MM.1S (cell line): ENCODE measurements at regions not wholly inside any gene's neighbourhood (a gene's known extent, or its start where the extent isn't known, plus 50 kb on each side); places are given as distances from the start of the nearest gene placed in this dataset.

ENCODE experiments used
- DNase-seq: peaks from one replicate; pipeline ENCODE4 v3.0.0-alpha.2; 2015
- H2AFZ ChIP-seq: fragments of 300-600 bp; sonication (generic); 2 replicates; pipeline ENCODE4 v1.6.0; 2016; ENCODE audit warnings: antibody characterized with exemption, low read length
- H3F3A ChIP-seq: fragments of 300-600 bp; sonication (generic); 2 replicates; pipeline ENCODE4 v1.6.1; 2016; ENCODE audit warnings: mild to moderate bottlenecking, antibody characterized with exemption, low read length, moderate library complexity, mixed read lengths; ENCODE audit not compliant: insufficient read depth
- H3K27ac ChIP-seq: fragments of 300-600 bp; sonication (generic); 2 replicates; pipeline ENCODE4 v1.5.1; 2016; ENCODE audit warnings: mild to moderate bottlenecking, low read length
- H3K27me3 ChIP-seq: fragments of 300-600 bp; sonication (generic); replicated peaks from 2 replicates; pipeline ENCODE4 v1.6.0; 2016; ENCODE audit warnings: low read length; ENCODE audit not compliant: insufficient read depth
- H3K36me3 ChIP-seq: fragments of 300-600 bp; sonication (generic); replicated peaks from 2 replicates; pipeline ENCODE4 v1.6.1; 2016; ENCODE audit warnings: mild to moderate bottlenecking, low read length, mixed read lengths; ENCODE audit not compliant: insufficient read depth
- H3K4me1 ChIP-seq: fragments of 300-600 bp; sonication (generic); 2 replicates; pipeline ENCODE4 v1.6.1; 2016; ENCODE audit warnings: low read length, mixed read lengths
- H3K4me2 ChIP-seq: fragments of 300-600 bp; sonication (generic); 2 replicates; pipeline ENCODE4 v1.6.0; 2016; ENCODE audit warnings: low read depth, low read length
- H3K4me3 ChIP-seq: fragments of 300-600 bp; sonication (generic); 2 replicates; pipeline ENCODE4 v1.5.1; 2016; ENCODE audit warnings: low read length, mixed read lengths
- H3K79me2 ChIP-seq: fragments of 300-600 bp; sonication (generic); 2 replicates; pipeline ENCODE4 v1.6.1; 2016; ENCODE audit warnings: mixed run types, low read length, mixed read lengths
- H3K9ac ChIP-seq: fragments of 300-600 bp; sonication (generic); 2 replicates; pipeline ENCODE4 v1.6.1; 2016; ENCODE audit warnings: low read length, mixed read lengths
- H3K9me2 ChIP-seq: fragments of 300-600 bp; sonication (generic); replicated peaks from 2 replicates; pipeline ENCODE4 v1.6.1; 2016; ENCODE audit warnings: mild to moderate bottlenecking, low read length, mixed read lengths; ENCODE audit not compliant: insufficient read depth
- H3K9me3 ChIP-seq: fragments of 300-600 bp; sonication (generic); replicated peaks from 2 replicates; pipeline ENCODE4 v1.6.1; 2016; ENCODE audit warnings: mild to moderate bottlenecking, low read length, mixed read lengths; ENCODE audit not compliant: insufficient read depth
- H4K20me1 ChIP-seq: fragments of 300-600 bp; sonication (generic); 2 replicates; pipeline ENCODE4 v1.6.1; 2016; ENCODE audit warnings: mild to moderate bottlenecking, low read length, moderate library complexity, mixed read lengths; ENCODE audit not compliant: insufficient read depth
- EZH2 ChIP-seq: fragments of 300-600 bp; sonication (generic); optimal IDR thresholded peaks from 2 replicates; pipeline ENCODE3; 2017; ENCODE audit warnings: low read depth, mild to moderate bottlenecking, antibody characterized with exemption, low read length, mixed read lengths
- EZH2phosphoT487 ChIP-seq: fragments of 300-600 bp; sonication (generic); IDR thresholded peaks from 2 replicates; pipeline ENCODE4 v1.6.1; 2018; ENCODE audit warnings: antibody characterized with exemption, low read length
- TF ChIP-seq, protein P1 (sequence below): fragments of 300-600 bp; sonication (generic); IDR thresholded peaks from 2 replicates; pipeline ENCODE4 v1.5.1; 2016; ENCODE audit warnings: antibody characterized with exemption, low read length, mixed read lengths

DNA sequence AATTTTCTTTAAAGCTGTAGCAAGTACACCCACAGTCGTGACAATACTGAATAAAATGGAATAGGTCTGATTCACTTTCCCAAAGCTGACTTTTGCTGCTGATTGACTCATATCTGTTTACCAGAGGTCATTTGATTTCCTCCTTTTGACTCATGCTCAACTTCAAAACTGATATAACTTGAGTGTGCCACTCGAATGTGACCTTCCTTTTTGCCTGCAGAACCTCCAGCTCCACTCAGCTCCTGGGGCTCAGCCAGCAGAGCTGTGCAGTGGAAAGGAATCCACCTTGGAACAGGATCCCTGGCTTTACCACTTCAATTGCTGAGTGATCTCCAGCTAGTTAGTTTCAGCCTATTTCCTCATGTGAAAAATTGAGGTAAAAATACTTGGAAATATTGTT, 84.1 kb downstream of the FEM1C start:
- Histone ChIP-seq H3K27me3 (no peaks in the 10 kb centered on the region), H3K4me2 (no peak overlapping the region), H3K27ac (no peak overlapping the region), H3K9ac (no peak overlapping the region), H3K9me3 (no peaks in the 10 kb centered on the region), H3K9me2 (no peaks in the 10 kb centered on the region), H3F3A (no peaks in the 10 kb centered on the region), H4K20me1 (no peaks in the 10 kb centered on the region), H2AFZ (no peak overlapping the region), H3K79me2 (no peaks in the 10 kb centered on the region), H3K4me1 (no peaks in the 10 kb centered on the region), H3K36me3 (no peaks in the 10 kb centered on the region), H3K4me3 (no peak overlapping the region)
- no peak for DNase-seq
- TF ChIP-seq EZH2phosphoT487 (no peak), EZH2 (no peak)
- TF ChIP-seq, protein P1, sequence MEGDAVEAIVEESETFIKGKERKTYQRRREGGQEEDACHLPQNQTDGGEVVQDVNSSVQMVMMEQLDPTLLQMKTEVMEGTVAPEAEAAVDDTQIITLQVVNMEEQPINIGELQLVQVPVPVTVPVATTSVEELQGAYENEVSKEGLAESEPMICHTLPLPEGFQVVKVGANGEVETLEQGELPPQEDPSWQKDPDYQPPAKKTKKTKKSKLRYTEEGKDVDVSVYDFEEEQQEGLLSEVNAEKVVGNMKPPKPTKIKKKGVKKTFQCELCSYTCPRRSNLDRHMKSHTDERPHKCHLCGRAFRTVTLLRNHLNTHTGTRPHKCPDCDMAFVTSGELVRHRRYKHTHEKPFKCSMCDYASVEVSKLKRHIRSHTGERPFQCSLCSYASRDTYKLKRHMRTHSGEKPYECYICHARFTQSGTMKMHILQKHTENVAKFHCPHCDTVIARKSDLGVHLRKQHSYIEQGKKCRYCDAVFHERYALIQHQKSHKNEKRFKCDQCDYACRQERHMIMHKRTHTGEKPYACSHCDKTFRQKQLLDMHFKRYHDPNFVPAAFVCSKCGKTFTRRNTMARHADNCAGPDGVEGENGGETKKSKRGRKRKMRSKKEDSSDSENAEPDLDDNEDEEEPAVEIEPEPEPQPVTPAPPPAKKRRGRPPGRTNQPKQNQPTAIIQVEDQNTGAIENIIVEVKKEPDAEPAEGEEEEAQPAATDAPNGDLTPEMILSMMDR = no peak

DNA sequence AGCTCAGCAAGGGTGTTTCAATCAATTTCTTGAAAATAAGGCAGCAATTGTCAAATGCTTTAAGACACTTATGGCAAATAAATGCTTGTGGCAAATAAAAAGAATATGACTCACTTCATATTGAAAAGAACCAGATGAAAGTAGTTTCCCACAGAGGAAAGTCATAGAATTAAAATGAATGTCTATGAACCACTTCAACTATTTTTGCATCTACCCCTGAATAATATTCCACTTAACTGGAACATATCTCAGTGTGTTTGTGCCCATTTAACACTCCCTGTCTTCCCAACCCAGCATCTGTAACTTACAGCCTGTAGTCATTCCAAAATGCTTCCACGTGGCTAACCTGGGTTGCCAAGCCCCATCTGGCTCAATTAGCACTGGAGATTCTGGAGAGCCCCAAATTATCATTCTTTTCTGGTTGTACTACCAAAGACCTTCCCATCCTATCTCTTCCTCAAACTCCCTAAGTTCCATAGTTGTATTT, 84.7 kb downstream of the FEM1C start:
- H3K36me3 ChIP-seq = no peaks in the 10 kb centered on the region
- H3K79me2 ChIP-seq = no peaks in the 10 kb centered on the region
- no peak overlapping the region for H3K4me3 ChIP-seq
- no peaks in the 10 kb centered on the region for H3K4me1 ChIP-seq
- H3F3A ChIP-seq = no peaks in the 10 kb centered on the region
- no peak overlapping the region for H3K27ac ChIP-seq
- H3K9me3 ChIP-seq = no peaks in the 10 kb centered on the region
- no peak overlapping the region for H2AFZ ChIP-seq
- no peaks in the 10 kb centered on the region for H3K27me3 ChIP-seq
- TF ChIP-seq EZH2phosphoT487 (no peak), EZH2 (no peak)
- TF ChIP-seq, protein P1 = no peak
- H3K4me2 ChIP-seq = no peak overlapping the region
- no peak for DNase-seq
- H4K20me1 ChIP-seq = no peaks in the 10 kb centered on the region
- no peaks in the 10 kb centered on the region for H3K9me2 ChIP-seq
- no peak overlapping the region for H3K9ac ChIP-seq

- no peaks in the 10 kb centered on the region for H3K9me3 ChIP-seq
- H4K20me1 ChIP-seq = no peaks in the 10 kb centered on the region
- no peak overlapping the region for H3K4me2 ChIP-seq
- no peak overlapping the region for H2AFZ ChIP-seq
- H3F3A ChIP-seq = no peaks in the 10 kb centered on the region
- H3K9ac ChIP-seq = no peak overlapping the region
- H3K9me2 ChIP-seq = no peaks in the 10 kb centered on the region
- H3K27me3 ChIP-seq = no peaks in the 10 kb centered on the region
- no peak for DNase-seq
- H3K36me3 ChIP-seq = no peaks in the 10 kb centered on the region
- no peak overlapping the region for H3K27ac ChIP-seq
- H3K79me2 ChIP-seq = no peaks in the 10 kb centered on the region
- H3K4me3 ChIP-seq = no peak overlapping the region
- H3K4me1 ChIP-seq = no peaks in the 10 kb centered on the region
- TF ChIP-seq, protein P1 = no peak
Measured at GRCh38 chr5:115458416-115458815, 86.2 kb downstream of the FEM1C start.

DNA sequence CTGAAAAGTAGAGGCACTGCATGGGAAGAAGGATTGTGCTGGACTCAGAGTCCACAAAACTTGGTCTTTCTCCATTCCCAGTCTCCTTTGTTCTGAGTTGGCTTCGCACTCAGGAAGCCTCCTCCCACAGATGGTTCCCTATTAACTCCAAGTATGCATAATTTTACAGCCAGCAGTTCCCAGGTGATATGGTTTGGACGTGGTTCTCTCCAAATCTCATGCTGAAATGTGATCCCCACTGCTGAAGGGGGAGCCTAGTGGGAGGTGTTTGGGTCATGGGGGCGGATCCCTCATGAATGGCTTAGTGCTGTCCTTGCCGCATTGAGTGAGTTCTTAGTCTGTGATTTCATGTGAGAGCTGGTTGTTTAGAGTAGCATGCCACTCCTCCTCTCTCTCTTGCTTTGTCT, 86.6 kb downstream of the FEM1C start:
- DNase-seq = no peak
- no peaks in the 10 kb centered on the region for H3K9me3 ChIP-seq
- no peaks in the 10 kb centered on the region for H3K36me3 ChIP-seq
- no peaks in the 10 kb centered on the region for H3K9me2 ChIP-seq
- no peaks in the 10 kb centered on the region for H3K4me1 ChIP-seq
- H3K9ac ChIP-seq = no peak overlapping the region
- H3K27me3 ChIP-seq = no peaks in the 10 kb centered on the region
- H3K79me2 ChIP-seq = no peaks in the 10 kb centered on the region
- no peaks in the 10 kb centered on the region for H4K20me1 ChIP-seq
- H3F3A ChIP-seq = no peaks in the 10 kb centered on the region
- no peak overlapping the region for H3K4me3 ChIP-seq
- no peak overlapping the region for H2AFZ ChIP-seq
- H3K4me2 ChIP-seq = no peak overlapping the region
- no peak overlapping the region for H3K27ac ChIP-seq
- TF ChIP-seq, protein P1 = no peak
- no peak for TF ChIP-seq EZH2phosphoT487
- TF ChIP-seq EZH2 = no peak
